ENCODE measurements at regions not wholly inside any gene's neighbourhood (a gene's known extent, or its start where the extent isn't known, plus 50 kb on each side); places are given as distances from the start of the nearest gene placed in this dataset.

DNA sequence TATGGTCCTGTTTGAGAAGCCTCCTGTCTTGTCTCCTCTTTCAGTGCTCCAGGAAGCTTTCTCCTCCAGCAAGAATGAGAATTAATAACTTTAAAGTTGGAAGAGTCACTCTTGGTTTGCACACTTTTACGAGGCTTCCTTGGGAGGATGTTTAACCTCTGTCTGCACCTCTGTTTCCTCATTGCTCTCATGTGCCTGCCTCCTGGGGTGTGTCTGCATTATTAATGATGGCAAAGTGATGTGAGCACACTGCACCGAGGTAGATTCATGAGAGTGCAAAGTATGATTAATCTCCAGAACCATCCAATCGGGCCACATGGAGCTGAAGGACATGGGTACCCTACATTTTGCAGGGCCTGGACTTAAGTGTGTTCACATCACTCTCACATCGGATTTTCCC, 73.5 kb upstream of the TENM4 start:
- Histone ChIP-seq H3K27me3 (ENCODE audit: control insufficient read depth in 1 of 2, insufficient read depth in 2 of 2, low read length in 2 of 2) (no peaks in the 10 kb centered on the region), H3K27ac (ENCODE audit: low read depth in 1 of 2, low read length in 2 of 2) (no peak overlapping the region), H3K4me1 (ENCODE audit: insufficient read depth, low read length) (no peaks in the 10 kb centered on the region), H3K9me3 (ENCODE audit: control insufficient read depth in 1 of 2, insufficient read depth in 1 of 2, low read length in 2 of 2) (peaks cover 0 to 7% of the 10 kb centered on the region in 2 experiments), H3K4me3 (ENCODE audit: low read length) (no peak overlapping the region), H3K36me3 (ENCODE audit: insufficient read depth, low read length) (no peaks in the 10 kb centered on the region)
- ATAC-seq (ENCODE audit: poor library complexity), result no peak
- DNase-seq, result no peak
- Mint-ChIP-seq H3K4me1 (ENCODE audit: low read depth) (no peaks in the 10 kb centered on the region), H3K9me3 (peaks cover 2% of the 10 kb centered on the region), H3K27me3 (no peaks in the 10 kb centered on the region), H3K4me3 (no peak overlapping the region), H3K36me3 (ENCODE audit: low read depth) (no peaks in the 10 kb centered on the region), H3K27ac (no peak overlapping the region)
- no peak for TF ChIP-seq CTCF (IDR thresholded peaks at IDR 0.05)
- ChIA-PET CTCF (no interaction called here), POLR2A (no interaction called here)
- intact Hi-C loops (cut with DNase I, micrococcal nuclease), result no loop called here

DNA sequence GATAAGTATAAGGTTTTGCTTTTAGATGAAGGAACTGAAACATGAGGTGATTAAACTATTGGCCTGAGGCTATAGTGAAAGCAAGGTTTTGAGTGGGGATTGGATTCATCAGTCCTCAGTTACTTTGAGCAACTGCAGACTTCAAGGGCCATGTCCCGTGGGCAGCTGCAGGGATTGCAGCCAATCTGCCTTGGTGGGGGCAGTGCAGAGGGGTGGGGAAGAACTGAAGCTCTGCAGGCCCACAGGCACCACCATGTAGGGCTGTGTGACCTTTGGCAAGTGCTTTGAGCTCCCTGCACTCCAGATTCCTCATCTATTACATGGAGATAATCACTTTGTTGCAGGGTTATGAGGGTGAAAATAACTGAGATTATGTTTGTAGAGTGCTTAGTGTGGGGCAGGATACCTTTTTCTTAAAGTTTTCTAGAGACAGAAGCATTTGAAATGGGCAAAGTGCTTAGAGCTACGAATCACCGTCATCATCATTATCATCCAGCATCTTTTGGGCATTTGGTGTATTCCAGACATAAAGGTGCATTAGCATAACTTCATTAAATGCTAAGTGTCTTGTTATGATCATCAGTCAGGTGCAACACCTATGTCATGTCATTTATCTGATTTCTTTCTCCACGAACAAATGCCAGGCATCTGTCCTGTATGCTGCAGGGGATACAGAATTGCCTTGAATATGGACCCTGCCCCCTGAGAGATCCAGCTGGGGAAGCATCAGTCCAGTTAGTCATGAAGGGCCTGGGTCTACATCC, 72.1 kb upstream of the TENM4 start:
- Histone ChIP-seq H3K9me3 (ENCODE audit: control insufficient read depth in 1 of 2, insufficient read depth in 1 of 2, low read length in 2 of 2) (peaks cover 0 to 7% of the 10 kb centered on the region in 2 experiments), H3K4me1 (ENCODE audit: insufficient read depth, low read length) (no peaks in the 10 kb centered on the region), H3K4me3 (ENCODE audit: low read length) (no peak overlapping the region), H3K36me3 (ENCODE audit: insufficient read depth, low read length) (no peaks in the 10 kb centered on the region), H3K27ac (ENCODE audit: low read depth in 1 of 2, low read length in 2 of 2) (no peak overlapping the region), H3K27me3 (ENCODE audit: control insufficient read depth in 1 of 2, insufficient read depth in 2 of 2, low read length in 2 of 2) (peaks cover 0 to 1% of the 10 kb centered on the region in 2 experiments)
- ATAC-seq (ENCODE audit: poor library complexity), result no peak
- no peak overlapping the region for H3K27ac Mint-ChIP-seq
- intact Hi-C loops (cut with DNase I, micrococcal nuclease), result no loop called here
- H3K4me3 Mint-ChIP-seq, result no peak overlapping the region
- CTCF ChIA-PET, result no interaction called here
- POLR2A ChIA-PET, result no interaction called here
- H3K4me1 Mint-ChIP-seq (ENCODE audit: low read depth), result no peaks in the 10 kb centered on the region
- no peaks in the 10 kb centered on the region for H3K36me3 Mint-ChIP-seq (ENCODE audit: low read depth)
- no peaks in the 10 kb centered on the region for H3K27me3 Mint-ChIP-seq
- TF ChIP-seq CTCF (IDR thresholded peaks at IDR 0.05), result no peak
- DNase-seq, result no peak
- peaks cover 2% of the 10 kb centered on the region for H3K9me3 Mint-ChIP-seq

DNA sequence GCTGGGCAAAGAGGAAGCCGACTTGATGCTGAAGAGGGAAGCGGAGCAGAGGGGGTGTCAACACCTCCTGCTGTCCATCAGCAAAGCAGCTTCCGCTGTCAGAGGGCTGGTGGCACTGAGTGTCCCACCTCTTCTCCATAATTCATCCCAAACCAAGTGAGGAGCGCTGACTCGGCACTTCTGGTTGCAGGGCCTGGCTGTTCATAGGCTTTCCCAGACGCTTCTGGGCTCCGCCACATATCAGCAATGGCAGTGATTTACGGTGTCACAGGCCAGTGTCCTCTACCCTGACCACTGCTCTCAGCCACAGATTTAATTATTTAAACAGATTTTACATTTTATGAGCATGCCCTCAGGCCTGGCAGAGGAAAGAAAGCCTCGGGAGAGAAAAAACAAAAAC, 70.1 kb upstream of the TENM4 start:
- intact Hi-C loops (cut with DNase I, micrococcal nuclease), result no loop called here
- Mint-ChIP-seq H3K36me3 (ENCODE audit: low read depth) (no peaks in the 10 kb centered on the region), H3K9me3 (peaks cover 3% of the 10 kb centered on the region), H3K4me3 (no peak overlapping the region), H3K27me3 (peaks cover 4% of the 10 kb centered on the region), H3K4me1 (ENCODE audit: low read depth) (no peaks in the 10 kb centered on the region), H3K27ac (no peak overlapping the region)
- ChIA-PET POLR2A (no interaction called here), CTCF (no interaction called here)
- Histone ChIP-seq H3K27ac (ENCODE audit: low read depth in 1 of 2, low read length in 2 of 2) (no peak overlapping the region), H3K36me3 (ENCODE audit: insufficient read depth, low read length) (no peaks in the 10 kb centered on the region), H3K9me3 (ENCODE audit: control insufficient read depth in 1 of 2, insufficient read depth in 1 of 2, low read length in 2 of 2) (peaks cover 0 to 7% of the 10 kb centered on the region in 2 experiments), H3K4me1 (ENCODE audit: insufficient read depth, low read length) (no peaks in the 10 kb centered on the region), H3K4me3 (ENCODE audit: low read length) (no peak overlapping the region), H3K27me3 (ENCODE audit: control insufficient read depth in 1 of 2, insufficient read depth in 2 of 2, low read length in 2 of 2) (peaks cover 0 to 5% of the 10 kb centered on the region in 2 experiments)
- DNase-seq, result no peak
- ATAC-seq (ENCODE audit: poor library complexity), result no peak
- no peak for TF ChIP-seq CTCF (IDR thresholded peaks at IDR 0.05)

Measured in CD4-positive, alpha-beta T cell (primary cell).